Body of pancreas (tissue), 4 donors: ENCODE measurements at regions not wholly inside any gene's neighbourhood (a gene's known extent, or its start where the extent isn't known, plus 50 kb on each side); places are given as distances from the start of the nearest gene placed in this dataset.

Experiments
- ATAC-seq: fragments of 150-250 bp; one replicate; pipeline ENCODE4 v1.9.1; 2016
- DNase-seq, 4 donors: peaks; one replicate each; pipeline ENCODE4 v3.0.0-alpha.2; 2019
- H3K27ac ChIP-seq, 4 donors: fragments of 200-600 bp; sonication (generic); 1 replicate in 3 of 4; 2 replicates in 1 of 4; pipeline versions ENCODE4 v1.5.1 to v1.6.1; 2016 to 2019; ENCODE audit warnings: mild to moderate bottlenecking in 1 of 4, mixed read lengths in 1 of 4, moderate library complexity in 1 of 4
- H3K27me3 ChIP-seq, 2 donors: fragments of 200-600 bp; sonication (generic); one replicate each; pipeline ENCODE4 v1.6.0; 2016; ENCODE audit warnings: mild to moderate bottlenecking in 1 of 2
- H3K36me3 ChIP-seq, 2 donors: fragments of 200-600 bp; sonication (generic); replicated peaks in 1 of 2; 2 replicates each; pipeline ENCODE4 v1.5.1; 2016; ENCODE audit warnings: low read depth in 2 of 2; ENCODE audit not compliant: insufficient read depth in 1 of 2
- H3K4me1 ChIP-seq: fragments of 200-600 bp; sonication (generic); one replicate; pipeline ENCODE4 v1.6.0; 2016
- H3K4me3 ChIP-seq, 2 donors: fragments of 200-600 bp; sonication (generic); 1 replicate in 1 of 2; 2 replicates in 1 of 2; pipeline ENCODE4 v1.5.1; 2016 to 2019
- H3K9me3 ChIP-seq, 3 donors: fragments of 200-600 bp; sonication (generic); 1 replicate in 2 of 3; 2 replicates in 1 of 3; pipeline ENCODE4 v1.5.1; 2016
- CTCF ChIP-seq, 7 experiments: fragments of 450-650 bp in 4 of 7; fragments of 200-600 bp in 3 of 7; sonication (generic) in 3 of 7; IDR thresholded peaks; one replicate each; pipeline ENCODE4 v1.5.1; 2016 to 2019; ENCODE audit warnings: antibody characterized with exemption in 7 of 7
- POLR2A ChIP-seq, 3 donors: fragments of 450-650 bp; IDR thresholded peaks; one replicate each; pipeline ENCODE4 v1.6.1; 2016; ENCODE audit warnings: antibody characterized with exemption in 3 of 3, mild to moderate bottlenecking in 2 of 3
- WGBS, 2 donors: methylation state at CpG; one replicate each; pipeline ENCODE4 v1.1.5; 2017; 5-methylcytosine and 5-hydroxymethylcytosine counted together
- intact Hi-C: fragments of 100-400 bp; cut with DNase I; formaldehyde crosslinking; loops from one replicate; pipeline ENCODE4 v1.15.1; 2023

GRCh38 chr10:44125879-44126278, 259.0 kb downstream of the CXCL12 start:
- intact Hi-C loops: no loop called here
- no peak for TF ChIP-seq POLR2A (IDR thresholded peaks at IDR 0.05)
- TF ChIP-seq CTCF (IDR thresholded peaks at IDR 0.05): no peak
- DNase-seq (no peak), ATAC-seq (peak; percentile 60)
- no peaks in the 10 kb centered on the region for H3K27me3 ChIP-seq
- H3K9me3 ChIP-seq: no peaks in the 10 kb centered on the region
- no peaks in the 10 kb centered on the region for H3K36me3 ChIP-seq
- peak overlapping the region in 2 of 4 donors; percentile 8 to 22 for H3K27ac ChIP-seq
- H3K4me1 ChIP-seq: peaks cover 16% of the 10 kb centered on the region
- 88 to 100% methylated on average over 1 of the region's 1 CpG for WGBS, 2 donors
- H3K4me3 ChIP-seq: no peak overlapping the region

- Histone ChIP-seq H3K4me3 (no peak overlapping the region), H3K27me3 (no peaks in the 10 kb centered on the region), H3K27ac (no peak overlapping the region), H3K4me1 (no peaks in the 10 kb centered on the region), H3K9me3 (no peaks in the 10 kb centered on the region), H3K36me3 (no peaks in the 10 kb centered on the region)
- ATAC-seq (no peak), DNase-seq (no peak)
- 90 to 93% methylated on average over 3 of the region's 3 CpGs for WGBS, 2 donors
- no peak for TF ChIP-seq POLR2A (IDR thresholded peaks at IDR 0.05)
- no peak for TF ChIP-seq CTCF (IDR thresholded peaks at IDR 0.05)
- intact Hi-C loops: no loop called here
These were observed 266.4 kb downstream of the CXCL12 start for GRCh38 chr10:44118500-44118899.

GRCh38 chr10:44116474-44116873, 268.4 kb downstream of the CXCL12 start:
- Histone ChIP-seq H3K9me3 (no peaks in the 10 kb centered on the region), H3K27ac (no peak overlapping the region), H3K4me1 (no peaks in the 10 kb centered on the region), H3K27me3 (no peaks in the 10 kb centered on the region), H3K4me3 (no peak overlapping the region), H3K36me3 (no peaks in the 10 kb centered on the region)
- no peak for ATAC-seq
- 79 to 81% methylated on average over 7 of the region's 7 CpGs for WGBS, 2 donors
- TF ChIP-seq CTCF (IDR thresholded peaks at IDR 0.05) (no peak), POLR2A (IDR thresholded peaks at IDR 0.05) (no peak)
- DNase-seq: no peak
- intact Hi-C loops: no loop called here

- DNase-seq: no peak
- no peaks in the 10 kb centered on the region for H3K36me3 ChIP-seq
- no peaks in the 10 kb centered on the region for H3K4me1 ChIP-seq
- no peak overlapping the region for H3K4me3 ChIP-seq
- WGBS, 2 donors: 71 to 81% methylated on average over 5 of the region's 5 CpGs
- H3K27me3 ChIP-seq: no peaks in the 10 kb centered on the region
- H3K9me3 ChIP-seq: no peaks in the 10 kb centered on the region
- no peak for ATAC-seq
- intact Hi-C loops: no loop called here
- no peak overlapping the region for H3K27ac ChIP-seq
- no peak for TF ChIP-seq POLR2A (IDR thresholded peaks at IDR 0.05)
- TF ChIP-seq CTCF (IDR thresholded peaks at IDR 0.05): no peak
These were observed 269.4 kb downstream of the CXCL12 start for GRCh38 chr10:44115516-44115915.

- no peaks in the 10 kb centered on the region for H3K27me3 ChIP-seq
- no peaks in the 10 kb centered on the region for H3K9me3 ChIP-seq
- intact Hi-C loops: no loop called here
- H3K4me3 ChIP-seq: no peak overlapping the region
- no peak overlapping the region for H3K27ac ChIP-seq
- WGBS, 2 donors: 85 to 95% methylated on average over 1 of the region's 1 CpG
- TF ChIP-seq CTCF (IDR thresholded peaks at IDR 0.05) (no peak), POLR2A (IDR thresholded peaks at IDR 0.05) (no peak)
- ATAC-seq: no peak
- no peaks in the 10 kb centered on the region for H3K36me3 ChIP-seq
- no peak for DNase-seq
- no peaks in the 10 kb centered on the region for H3K4me1 ChIP-seq
These were observed 270.5 kb downstream of the CXCL12 start for GRCh38 chr10:44114441-44114840.
